RWPE1 (cell line): ENCODE measurements at regions not wholly inside any gene's neighbourhood (a gene's known extent, or its start where the extent isn't known, plus 50 kb on each side); places are given as distances from the start of the nearest gene placed in this dataset.

Experiments used
- CTCF ChIA-PET: fragments of 350-600 bp; sonication (Branson Sonifier 250); formaldehyde crosslinking; extraction: SDS; loops from one replicate; lab custom pipeline; 2021; lab: Yijun Ruan, JAX
- POLR2A ChIA-PET: fragments of 400-600 bp; formaldehyde crosslinking; extraction: SDS; loops from one replicate; lab custom pipeline; 2020; ENCODE audit warnings: antibody characterized with exemption; ENCODE audit not compliant: low non-redundant PET; lab: Yijun Ruan, JAX
- DNase-seq: peaks from one replicate; pipeline ENCODE4 v3.0.0; 2012; ENCODE audit warnings: low spot score
- H3K27ac ChIP-seq: fragments of 450-650 bp; 2 replicates; pipeline ENCODE4 v1.5.1; 2017
- CTCF ChIP-seq: fragments of 450-650 bp; conservative IDR thresholded peaks from 2 replicates; pipeline ENCODE4 v1.5.1; 2017; ENCODE audit warnings: low read depth, mild to moderate bottlenecking

GRCh38 chr3:124570232-124570631 lies 160.0 kb upstream of the UMPS start:
- ChIA-PET CTCF (interaction anchor here (0.6 to 2.2 kb wide), 4 partner anchors 10 to 868 kb away, joined by 3 to 9 read pairs (median 3); no protein-coding TSS in a partner anchor), POLR2A (no interaction called here)
- no peak for DNase-seq
- H3K27ac ChIP-seq: no peak overlapping the region
- TF ChIP-seq CTCF: no peak

- H3K27ac ChIP-seq: no peak overlapping the region
- ChIA-PET POLR2A (no interaction called here), CTCF (no interaction called here)
- no peak for TF ChIP-seq CTCF
- no peak for DNase-seq
Observed at GRCh38 chr3:124572851-124573405, 157.3 kb upstream of the UMPS start.

GRCh38 chr3:124574012-124574411 lies 156.2 kb upstream of the UMPS start:
- DNase-seq: no peak
- ChIA-PET POLR2A (no interaction called here), CTCF (interaction anchor here (1.7 kb wide), 1 partner anchor 115 kb away, joined by 7 read pairs; no protein-coding TSS in a partner anchor)
- no peak overlapping the region for H3K27ac ChIP-seq
- no peak for TF ChIP-seq CTCF

GRCh38 chr3:124576565-124577493 lies 153.4 kb upstream of the UMPS start:
- no peak overlapping the region for H3K27ac ChIP-seq
- ChIA-PET CTCF (interaction anchor here (0.6 to 1.0 kb wide), 6 partner anchors 11 to 745 kb away, joined by 3 to 5 read pairs (median 4); no protein-coding TSS in a partner anchor), POLR2A (no interaction called here)
- TF ChIP-seq CTCF: no peak
- DNase-seq: no peak

GRCh38 chr3:124577494-124578167 lies 152.6 kb upstream of the UMPS start:
- POLR2A ChIA-PET: no interaction called here
- no peak for TF ChIP-seq CTCF
- no peak overlapping the region for H3K27ac ChIP-seq
- no peak for DNase-seq
- CTCF ChIA-PET: interaction anchor here (0.6 to 1.0 kb wide), 5 partner anchors 12 to 746 kb away, joined by 3 to 5 read pairs (median 4); no protein-coding TSS in a partner anchor

- DNase-seq: no peak
- no peak overlapping the region for H3K27ac ChIP-seq
- ChIA-PET POLR2A (no interaction called here), CTCF (no interaction called here)
- TF ChIP-seq CTCF: no peak
Observed at GRCh38 chr3:124579641-124580040, 150.6 kb upstream of the UMPS start.
